ENCODE measurements at regions not wholly inside any gene's neighbourhood (a gene's known extent, or its start where the extent isn't known, plus 50 kb on each side); places are given as distances from the start of the nearest gene placed in this dataset.

- peak; percentile 15 for FAIRE-seq
- dilution Hi-C loops (cut with MboI; ENCODE audit: extremely low pct_ligation_motif_present, low sequenced_read_pairs): no loop called here
- Histone ChIP-seq H3K9me1 (replicated peaks; ENCODE audit: control insufficient read depth, extremely low read depth, insufficient read depth, low read length) (no peaks in the 10 kb centered on the region), H3K27ac (ENCODE audit: insufficient read depth, low read depth, low read length) (no peak overlapping the region), H3K4me1 (ENCODE audit: control insufficient read depth, extremely low read depth, insufficient read depth, low read length) (peaks cover 20% of the 10 kb centered on the region), H3K4me2 (ENCODE audit: insufficient read depth, low read length) (no peak overlapping the region), H3K9ac (replicated peaks; ENCODE audit: extremely low read depth, insufficient read depth, low read length) (no peak overlapping the region), H3K4me3 (replicated peaks in 1 of 3; ENCODE audit: insufficient read depth in 1 of 3, low read depth in 1 of 3, low read length in 3 of 3) (no peak overlapping the region), H4K20me1 (replicated peaks; ENCODE audit: control insufficient read depth, extremely low read depth, insufficient read depth, low read length) (no peaks in the 10 kb centered on the region), H3K79me2 (ENCODE audit: control insufficient read depth, insufficient read depth, low read length) (no peaks in the 10 kb centered on the region), H3K9me3 (replicated peaks; ENCODE audit: control insufficient read depth, insufficient read depth, low read length) (no peaks in the 10 kb centered on the region), H2AFZ (ENCODE audit: low read depth, low read length) (no peak overlapping the region), H3K36me3 (ENCODE audit: control insufficient read depth in 2 of 2, extremely low read depth in 1 of 2, insufficient read depth in 2 of 2, low read length in 2 of 2) (no peaks in the 10 kb centered on the region), H3K27me3 (ENCODE audit: control insufficient read depth in 2 of 2, insufficient read depth in 2 of 2, low read length in 2 of 2) (no peaks in the 10 kb centered on the region)
- intact Hi-C loops (cut with micrococcal nuclease): loop anchor here (2.0 to 5.0 kb wide), 3 partner anchors 45 to 226 kb away; partner anchors contain the start of gene TSC22D1
- TF ChIP-seq GATA2 (IDR thresholded peaks at IDR 0.05; ENCODE audit: insufficient read depth, insufficient read length, low read depth, low read length) (no peak), FOS (IDR thresholded peaks at IDR 0.05; ENCODE audit: borderline replicate concordance, insufficient read depth, low read length) (no peak), MAX (IDR thresholded peaks at IDR 0.05; ENCODE audit: insufficient read depth, insufficient read length) (no peak)
- TF ChIP-seq, protein P1, sequence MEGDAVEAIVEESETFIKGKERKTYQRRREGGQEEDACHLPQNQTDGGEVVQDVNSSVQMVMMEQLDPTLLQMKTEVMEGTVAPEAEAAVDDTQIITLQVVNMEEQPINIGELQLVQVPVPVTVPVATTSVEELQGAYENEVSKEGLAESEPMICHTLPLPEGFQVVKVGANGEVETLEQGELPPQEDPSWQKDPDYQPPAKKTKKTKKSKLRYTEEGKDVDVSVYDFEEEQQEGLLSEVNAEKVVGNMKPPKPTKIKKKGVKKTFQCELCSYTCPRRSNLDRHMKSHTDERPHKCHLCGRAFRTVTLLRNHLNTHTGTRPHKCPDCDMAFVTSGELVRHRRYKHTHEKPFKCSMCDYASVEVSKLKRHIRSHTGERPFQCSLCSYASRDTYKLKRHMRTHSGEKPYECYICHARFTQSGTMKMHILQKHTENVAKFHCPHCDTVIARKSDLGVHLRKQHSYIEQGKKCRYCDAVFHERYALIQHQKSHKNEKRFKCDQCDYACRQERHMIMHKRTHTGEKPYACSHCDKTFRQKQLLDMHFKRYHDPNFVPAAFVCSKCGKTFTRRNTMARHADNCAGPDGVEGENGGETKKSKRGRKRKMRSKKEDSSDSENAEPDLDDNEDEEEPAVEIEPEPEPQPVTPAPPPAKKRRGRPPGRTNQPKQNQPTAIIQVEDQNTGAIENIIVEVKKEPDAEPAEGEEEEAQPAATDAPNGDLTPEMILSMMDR (IDR thresholded peaks at IDR 0.05; ENCODE audit: extremely low read depth in 1 of 2, insufficient read depth in 1 of 2, low read depth in 1 of 2, low read length in 2 of 2): no peak
- DNase-seq (ENCODE audit: low read depth, low spot score): no peak
- ChIA-PET CTCF (interaction anchor here (0.9 to 1.2 kb wide), 3 partner anchors 15 to 229 kb away, joined by 3 read pairs; no protein-coding TSS in a partner anchor), POLR2A (no interaction called here)
- no TSS peak for BruUV-seq (replicated peaks)
Observed at GRCh38 chr13:44803390-44803789, 185.9 kb downstream of the NUFIP1 start.

DNA sequence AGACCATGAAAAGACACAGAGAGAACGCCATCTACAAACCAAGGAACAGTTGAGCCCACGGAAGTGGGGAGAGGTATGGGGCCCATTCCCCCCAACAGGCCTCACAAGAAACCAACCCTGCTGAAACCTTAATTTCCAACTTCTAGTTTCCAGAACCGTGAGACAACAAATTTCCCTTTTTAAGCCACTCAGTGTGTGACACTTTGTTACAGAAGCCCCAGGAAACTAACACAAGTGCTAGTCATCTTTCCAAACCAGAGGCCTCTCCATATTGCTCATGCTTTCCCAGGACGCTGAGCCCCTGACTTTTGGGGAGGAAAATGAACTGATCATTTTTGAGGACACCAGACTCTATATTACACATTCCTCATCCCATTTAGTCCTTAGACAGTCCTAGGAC is 186.8 kb downstream of the NUFIP1 start:
- intact Hi-C loops (cut with micrococcal nuclease) (loop anchor here (1.0 to 5.0 kb wide), 4 partner anchors 44 to 225 kb away; partner anchors contain the start of genes GPALPP1, NUFIP1 and TSC22D1), dilution Hi-C loops (cut with MboI; ENCODE audit: extremely low pct_ligation_motif_present, low sequenced_read_pairs) (no loop called here)
- Histone ChIP-seq H3K27me3 (ENCODE audit: control insufficient read depth in 2 of 2, insufficient read depth in 2 of 2, low read length in 2 of 2) (no peaks in the 10 kb centered on the region), H2AFZ (ENCODE audit: low read depth, low read length) (no peak overlapping the region), H3K4me3 (replicated peaks in 1 of 3; ENCODE audit: insufficient read depth in 1 of 3, low read depth in 1 of 3, low read length in 3 of 3) (no peak overlapping the region), H3K9me3 (replicated peaks; ENCODE audit: control insufficient read depth, insufficient read depth, low read length) (no peaks in the 10 kb centered on the region), H3K4me1 (ENCODE audit: control insufficient read depth, extremely low read depth, insufficient read depth, low read length) (peaks cover 20% of the 10 kb centered on the region), H3K4me2 (ENCODE audit: insufficient read depth, low read length) (peak overlapping the region; percentile 46), H3K79me2 (ENCODE audit: control insufficient read depth, insufficient read depth, low read length) (no peaks in the 10 kb centered on the region), H3K36me3 (ENCODE audit: control insufficient read depth in 2 of 2, extremely low read depth in 1 of 2, insufficient read depth in 2 of 2, low read length in 2 of 2) (no peaks in the 10 kb centered on the region), H3K9me1 (replicated peaks; ENCODE audit: control insufficient read depth, extremely low read depth, insufficient read depth, low read length) (no peaks in the 10 kb centered on the region), H3K27ac (ENCODE audit: insufficient read depth, low read depth, low read length) (no peak overlapping the region), H3K9ac (replicated peaks; ENCODE audit: extremely low read depth, insufficient read depth, low read length) (no peak overlapping the region), H4K20me1 (replicated peaks; ENCODE audit: control insufficient read depth, extremely low read depth, insufficient read depth, low read length) (no peaks in the 10 kb centered on the region)
- DNase-seq (ENCODE audit: low read depth, low spot score) (no peak), FAIRE-seq (no peak)
- ChIA-PET POLR2A (no interaction called here), CTCF (interaction anchor here (0.9 to 1.2 kb wide), 3 partner anchors 14 to 228 kb away, joined by 3 read pairs; no protein-coding TSS in a partner anchor)
- no TSS peak for BruUV-seq (replicated peaks)
- TF ChIP-seq JUN (IDR thresholded peaks at IDR 0.05; ENCODE audit: borderline replicate concordance, insufficient read depth, insufficient read length, low read depth) (no peak), MYC (IDR thresholded peaks at IDR 0.05; ENCODE audit: low read depth, low read length) (no peak), POLR2A (IDR thresholded peaks at IDR 0.05; ENCODE audit: low read depth, low read length) (no peak), POLR2AphosphoS5 (IDR thresholded peaks at IDR 0.05; ENCODE audit: insufficient read depth, low read depth, low read length) (no peak), MAX (IDR thresholded peaks at IDR 0.05; ENCODE audit: insufficient read depth, insufficient read length) (no peak), GATA2 (IDR thresholded peaks at IDR 0.05; ENCODE audit: insufficient read depth, insufficient read length, low read depth, low read length) (no peak), EZH2 (IDR thresholded peaks at IDR 0.05; ENCODE audit: borderline replicate concordance, low read depth, low read length, severe bottlenecking) (no peak), FOS (IDR thresholded peaks at IDR 0.05; ENCODE audit: borderline replicate concordance, insufficient read depth, low read length) (no peak)
- TF ChIP-seq, protein P1 (IDR thresholded peaks at IDR 0.05; ENCODE audit: extremely low read depth in 1 of 2, insufficient read depth in 1 of 2, low read depth in 1 of 2, low read length in 2 of 2): no peak
